PC-3 (cell line): ENCODE measurements at regions not wholly inside any gene's neighbourhood (a gene's known extent, or its start where the extent isn't known, plus 50 kb on each side); places are given as distances from the start of the nearest gene placed in this dataset.

Experiments used
- ATAC-seq: fragments of 200-7000 bp; cut with Tn5 transposase; 2 replicates; pipeline ENCODE4 v1.9.1; 2020; ENCODE audit warnings: mild to moderate bottlenecking, moderate library complexity
- BruUV-seq: library from RNA; stranded (reverse); fragments of 400-500 nt; replicated peaks from 2 replicates; lab custom pipeline; 2021; lab: Mats Ljungman, UMichigan
- CTCF ChIA-PET: fragments of 300-600 bp; sonication (Branson Sonifier 250); formaldehyde crosslinking; loops from one replicate; lab custom pipeline; 2022; ENCODE audit warnings: antibody characterized with exemption; lab: Charles Lee
- POLR2A ChIA-PET: fragments of 300-600 bp; sonication (Branson Sonifier 250); formaldehyde crosslinking; loops from one replicate; lab custom pipeline; 2022; ENCODE audit warnings: antibody characterized with exemption; ENCODE audit not compliant: unreplicated experiment; lab: Charles Lee
- DNase-seq: peaks from one replicate; pipeline ENCODE4 v3.0.0-alpha.2; 2015
- H2AFZ ChIP-seq: fragments of 300-600 bp; sonication (generic); 2 replicates; pipeline ENCODE4 v1.6.0; 2016; ENCODE audit warnings: antibody characterized with exemption, low read length
- H3F3A ChIP-seq: fragments of 300-600 bp; sonication (generic); one replicate; pipeline ENCODE4 v1.6.0; 2017; ENCODE audit warnings: antibody characterized with exemption, low read length, control low read depth, mild to moderate bottlenecking; ENCODE audit not compliant: unreplicated experiment
- H3K27ac ChIP-seq: fragments of 300-600 bp; sonication (generic); 2 replicates; pipeline ENCODE4 v1.5.1; 2016; ENCODE audit warnings: mild to moderate bottlenecking, low read length
- H3K27me3 ChIP-seq: fragments of 300-600 bp; sonication (generic); 2 replicates; pipeline ENCODE4 v1.6.1; 2016; ENCODE audit warnings: low read length, mixed read lengths
- H3K36me3 ChIP-seq: fragments of 300-600 bp; sonication (generic); 2 replicates; pipeline ENCODE4 v1.6.1; 2016; ENCODE audit warnings: low read depth, mixed run types, low read length, mixed read lengths
- H3K4me1 ChIP-seq: fragments of 300-600 bp; sonication (generic); 2 replicates; pipeline ENCODE4 v1.5.1; 2016; ENCODE audit warnings: low read length; ENCODE audit not compliant: insufficient read depth
- H3K4me2 ChIP-seq: fragments of 300-600 bp; sonication (generic); 2 replicates; pipeline ENCODE4 v1.6.0; 2016; ENCODE audit warnings: low read length
- H3K4me3 ChIP-seq: fragments of 300-600 bp; sonication (generic); 2 replicates; pipeline ENCODE4 v1.5.1; 2016; ENCODE audit warnings: mild to moderate bottlenecking, low read length, mixed read lengths
- H3K79me2 ChIP-seq: fragments of 300-600 bp; sonication (generic); 2 replicates; pipeline ENCODE4 v1.6.1; 2017; ENCODE audit warnings: low read length, mixed read lengths
- H3K9ac ChIP-seq: fragments of 300-600 bp; sonication (generic); 2 replicates; pipeline ENCODE4 v1.6.0; 2016; ENCODE audit warnings: mild to moderate bottlenecking, low read length
- H3K9me2 ChIP-seq: fragments of 300-600 bp; sonication (generic); replicated peaks from 2 replicates; pipeline ENCODE4 v1.6.1; 2016; ENCODE audit warnings: mixed run types, low read length, mixed read lengths
- H3K9me3 ChIP-seq: fragments of 300-600 bp; sonication (generic); 2 replicates; pipeline ENCODE4 v1.6.1; 2016; ENCODE audit warnings: low read length, mixed read lengths
- H4K20me1 ChIP-seq: fragments of 300-600 bp; sonication (generic); 2 replicates; pipeline ENCODE4 v1.6.1; 2016; ENCODE audit warnings: low read length, mixed read lengths
- EZH2 ChIP-seq: fragments of 300-600 bp; sonication (generic); IDR thresholded peaks from one replicate; pipeline ENCODE4 v1.6.1; 2017; ENCODE audit warnings: antibody characterized with exemption, mild to moderate bottlenecking, low read length; ENCODE audit not compliant: unreplicated experiment
- EZH2phosphoT487 ChIP-seq: fragments of 300-600 bp; sonication (generic); IDR thresholded peaks from 2 replicates; pipeline ENCODE4 v1.6.1; 2018; ENCODE audit warnings: mild to moderate bottlenecking, antibody characterized with exemption, low read length, borderline replicate concordance
- intact Hi-C: fragments of 100-400 bp; cut with micrococcal nuclease; formaldehyde crosslinking; loops from 2 replicates; pipeline ENCODE4 v1.9.0; 2023
- TF ChIP-seq, protein P1 (sequence below): fragments of 300-600 bp; sonication (generic); conservative IDR thresholded peaks from 2 replicates; pipeline ENCODE4 v1.5.1; 2017; ENCODE audit warnings: antibody characterized with exemption, low read depth, mild to moderate bottlenecking, low read length

DNA sequence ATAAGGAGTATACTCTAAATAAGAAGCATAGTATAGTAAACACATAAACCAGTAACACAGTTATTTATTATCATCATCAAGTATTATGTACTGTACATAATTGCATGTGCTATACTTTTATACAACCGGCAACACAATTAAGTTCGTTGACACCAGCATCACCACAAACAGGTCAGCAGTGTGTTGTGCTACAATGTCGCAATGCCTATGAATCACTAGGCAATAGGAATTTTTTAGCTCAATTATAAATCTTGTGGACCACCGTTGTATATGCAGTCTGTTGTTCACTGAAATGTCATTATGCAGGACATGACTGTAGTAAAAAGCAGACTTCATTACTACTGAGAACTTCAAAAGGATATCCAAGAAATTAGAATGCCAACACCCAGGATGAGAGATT is 177.0 kb downstream of the PDCD6IP start:
- H3K27me3 ChIP-seq = no peaks in the 10 kb centered on the region

DNA sequence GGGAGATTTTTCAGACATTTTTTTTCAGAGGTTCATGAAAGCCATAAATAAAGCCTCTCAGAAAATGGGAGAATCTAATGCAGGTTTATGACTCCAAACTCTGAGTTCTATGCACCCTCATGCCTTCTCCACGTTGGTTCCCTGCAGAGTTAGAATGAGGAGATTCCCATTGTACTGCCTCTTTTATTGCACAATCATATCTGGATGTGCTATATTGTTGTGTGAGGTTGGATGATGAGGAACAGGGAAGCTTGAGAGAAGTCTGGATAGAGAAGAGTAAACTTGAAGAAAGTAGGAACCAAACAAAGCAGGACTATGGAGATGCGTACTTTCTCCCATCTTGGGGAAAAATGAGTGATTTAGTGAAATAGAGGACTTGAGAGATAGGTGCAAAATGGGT is 178.8 kb downstream of the PDCD6IP start:
- Histone ChIP-seq H3F3A (no peaks in the 10 kb centered on the region), H3K27me3 (no peaks in the 10 kb centered on the region), H3K4me1 (no peaks in the 10 kb centered on the region), H3K27ac (no peak overlapping the region), H3K9ac (no peak overlapping the region), H4K20me1 (no peaks in the 10 kb centered on the region), H3K36me3 (no peaks in the 10 kb centered on the region), H3K4me2 (no peak overlapping the region), H3K79me2 (no peaks in the 10 kb centered on the region), H2AFZ (no peak overlapping the region), H3K9me3 (no peaks in the 10 kb centered on the region), H3K4me3 (no peak overlapping the region), H3K9me2 (no peaks in the 10 kb centered on the region)
- DNase-seq (no peak), ATAC-seq (no peak)
- ChIA-PET CTCF (no interaction called here), POLR2A (no interaction called here)
- intact Hi-C loops = no loop called here
- TF ChIP-seq EZH2phosphoT487 (no peak), EZH2 (no peak)
- TF ChIP-seq, protein P1, sequence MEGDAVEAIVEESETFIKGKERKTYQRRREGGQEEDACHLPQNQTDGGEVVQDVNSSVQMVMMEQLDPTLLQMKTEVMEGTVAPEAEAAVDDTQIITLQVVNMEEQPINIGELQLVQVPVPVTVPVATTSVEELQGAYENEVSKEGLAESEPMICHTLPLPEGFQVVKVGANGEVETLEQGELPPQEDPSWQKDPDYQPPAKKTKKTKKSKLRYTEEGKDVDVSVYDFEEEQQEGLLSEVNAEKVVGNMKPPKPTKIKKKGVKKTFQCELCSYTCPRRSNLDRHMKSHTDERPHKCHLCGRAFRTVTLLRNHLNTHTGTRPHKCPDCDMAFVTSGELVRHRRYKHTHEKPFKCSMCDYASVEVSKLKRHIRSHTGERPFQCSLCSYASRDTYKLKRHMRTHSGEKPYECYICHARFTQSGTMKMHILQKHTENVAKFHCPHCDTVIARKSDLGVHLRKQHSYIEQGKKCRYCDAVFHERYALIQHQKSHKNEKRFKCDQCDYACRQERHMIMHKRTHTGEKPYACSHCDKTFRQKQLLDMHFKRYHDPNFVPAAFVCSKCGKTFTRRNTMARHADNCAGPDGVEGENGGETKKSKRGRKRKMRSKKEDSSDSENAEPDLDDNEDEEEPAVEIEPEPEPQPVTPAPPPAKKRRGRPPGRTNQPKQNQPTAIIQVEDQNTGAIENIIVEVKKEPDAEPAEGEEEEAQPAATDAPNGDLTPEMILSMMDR = no peak
- BruUV-seq = no TSS peak

More for the DNA sequence above, 177.0 kb downstream of the PDCD6IP start:
- intact Hi-C loops = no loop called here
- no TSS peak for BruUV-seq
- no peak for TF ChIP-seq EZH2phosphoT487
- TF ChIP-seq EZH2 = no peak
- TF ChIP-seq, protein P1 = no peak
- H3K9me2 ChIP-seq = no peaks in the 10 kb centered on the region
- H4K20me1 ChIP-seq = no peaks in the 10 kb centered on the region
- no peak for ATAC-seq
- no peak overlapping the region for H3K9ac ChIP-seq
- H3F3A ChIP-seq = no peaks in the 10 kb centered on the region
- DNase-seq = no peak
- ChIA-PET POLR2A (no interaction called here), CTCF (no interaction called here)
- H3K27ac ChIP-seq = no peak overlapping the region
- no peak overlapping the region for H3K4me3 ChIP-seq
- no peaks in the 10 kb centered on the region for H3K79me2 ChIP-seq
- no peak overlapping the region for H3K4me2 ChIP-seq
- no peaks in the 10 kb centered on the region for H3K36me3 ChIP-seq
- H3K4me1 ChIP-seq = no peaks in the 10 kb centered on the region
- H3K9me3 ChIP-seq = no peaks in the 10 kb centered on the region
- H2AFZ ChIP-seq = no peak overlapping the region

DNA sequence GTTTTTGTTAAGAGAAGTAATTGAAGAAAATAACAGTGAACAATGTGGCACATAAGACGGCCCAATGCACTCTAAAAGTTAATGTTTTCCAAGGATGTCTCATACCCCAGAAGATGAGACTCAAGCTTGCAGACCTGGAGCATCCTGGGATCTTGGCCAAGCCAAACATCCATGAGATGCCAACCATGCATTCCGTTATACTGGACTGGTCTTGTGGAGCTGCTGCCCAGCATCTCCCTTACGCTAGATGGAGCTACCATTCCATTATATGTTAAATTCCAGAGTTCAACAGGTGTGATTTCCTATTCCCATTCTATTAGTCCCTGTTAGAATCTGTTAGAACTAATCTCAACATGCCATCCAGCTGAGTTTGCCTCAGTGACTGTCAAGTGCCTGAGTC is 181.8 kb downstream of the PDCD6IP start:
- intact Hi-C loops = loop anchor here (1.0 to 5.0 kb wide), 6 partner anchors 32 to 1928 kb away; no protein-coding TSS in a partner anchor
- Histone ChIP-seq H2AFZ (no peak overlapping the region), H3K4me1 (no peaks in the 10 kb centered on the region), H4K20me1 (no peaks in the 10 kb centered on the region), H3K9ac (no peak overlapping the region), H3K4me3 (no peak overlapping the region), H3K27ac (no peak overlapping the region), H3K9me3 (no peaks in the 10 kb centered on the region), H3K4me2 (no peak overlapping the region), H3K27me3 (no peaks in the 10 kb centered on the region), H3F3A (no peaks in the 10 kb centered on the region), H3K36me3 (no peaks in the 10 kb centered on the region), H3K79me2 (no peaks in the 10 kb centered on the region), H3K9me2 (no peaks in the 10 kb centered on the region)
- CTCF ChIA-PET = interaction anchor here (0.8 to 1.2 kb wide), 6 partner anchors 31 to 704 kb away, joined by 4 to 14 read pairs (median 6); no protein-coding TSS in a partner anchor
- BruUV-seq = no TSS peak
- DNase-seq = peak; percentile 84
- TF ChIP-seq EZH2phosphoT487 = no peak
- TF ChIP-seq EZH2 = no peak
- TF ChIP-seq, protein P1 = peak; percentile 91
- peak; percentile 99 for ATAC-seq
- POLR2A ChIA-PET = no interaction called here
